HG03520 (cell line): ENCODE measurements at regions not wholly inside any gene's neighbourhood (a gene's known extent, or its start where the extent isn't known, plus 50 kb on each side); places are given as distances from the start of the nearest gene placed in this dataset.

Source experiments
- ATAC-seq: cut with Tn5 transposase; IDR thresholded peaks from one replicate; pipeline ENCODE4 v1.9.1; 2021; ENCODE audit warnings: mild to moderate bottlenecking, moderate library complexity; ENCODE audit not compliant: unreplicated experiment

DNA sequence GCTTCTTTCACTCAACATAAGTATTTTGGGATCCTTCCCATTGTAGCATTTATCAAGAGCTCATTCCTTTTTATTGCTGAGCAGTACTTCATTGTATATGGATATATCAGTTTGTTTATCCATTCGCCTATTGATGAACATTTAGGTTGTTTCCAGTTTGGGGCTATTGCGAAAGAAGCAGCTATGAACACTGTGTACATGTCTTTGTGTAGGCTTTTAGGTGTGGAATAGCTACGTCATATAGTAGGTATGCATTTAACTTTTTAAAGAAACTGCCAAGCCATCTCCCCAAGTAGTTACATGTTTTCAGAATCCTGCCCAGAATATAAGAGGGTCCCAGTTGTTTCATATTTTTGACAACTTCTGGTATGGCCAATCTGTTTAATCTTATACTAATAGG, 468.1 kb downstream of the IPMK start:
- no peak for ATAC-seq

DNA sequence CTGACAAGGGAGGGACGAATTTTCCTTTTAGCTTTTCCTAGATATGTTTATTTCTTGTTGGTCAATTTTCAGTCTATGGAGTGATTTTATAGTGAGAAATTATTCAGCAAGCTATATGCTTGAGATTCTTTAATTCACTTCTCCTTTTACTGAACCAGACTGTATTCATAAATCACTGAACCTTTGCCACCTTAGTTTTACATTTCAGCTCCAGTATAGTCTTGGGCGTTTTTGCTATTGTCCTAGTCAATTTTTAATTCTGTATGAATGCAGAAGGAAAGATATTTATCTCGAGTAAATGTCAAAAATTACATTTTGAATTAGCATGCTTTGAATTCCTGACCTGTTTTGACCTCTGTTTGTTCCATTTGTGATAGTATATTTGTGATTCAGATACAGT, 468.9 kb downstream of the IPMK start:
- no peak for ATAC-seq

DNA sequence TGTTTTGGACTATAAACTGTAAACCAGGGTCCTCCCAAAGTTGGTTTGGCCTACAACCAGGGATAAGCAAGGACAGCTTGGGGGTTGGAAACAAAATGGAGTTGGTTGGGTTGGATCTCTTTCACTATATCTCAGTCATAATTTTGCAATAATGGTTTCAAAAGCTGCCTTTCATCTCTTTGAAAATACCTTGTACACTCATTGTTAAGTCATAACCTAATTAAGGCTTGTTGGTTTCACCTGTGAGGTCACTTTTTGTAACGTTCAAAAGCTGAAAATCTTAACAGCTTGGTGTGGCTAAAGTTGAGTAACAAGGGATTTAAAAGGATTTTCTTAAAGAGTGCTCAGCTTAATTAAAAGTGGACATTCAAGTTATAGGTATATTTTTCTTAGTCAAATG, 476.1 kb downstream of the IPMK start:
- ATAC-seq = no peak

DNA sequence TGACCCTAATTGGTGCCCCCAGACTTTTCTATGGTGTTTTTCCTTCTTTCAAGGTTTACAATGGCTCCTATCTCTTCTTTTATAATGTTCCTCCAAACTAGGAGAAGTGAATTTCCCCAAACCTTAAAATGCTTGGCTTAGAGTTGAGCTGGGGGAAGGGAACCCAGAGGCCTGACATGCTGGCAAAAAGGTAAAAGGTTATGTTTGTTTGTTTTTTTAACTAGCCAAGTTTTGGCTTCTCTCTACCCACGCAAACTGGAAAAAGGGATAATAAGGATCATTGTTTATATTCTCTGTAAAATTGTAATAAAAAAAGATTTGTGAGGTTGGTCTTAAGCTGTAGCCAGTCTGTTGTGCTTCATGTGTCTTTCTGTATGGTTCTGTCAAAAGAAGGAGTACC, 477.0 kb downstream of the IPMK start:
- no peak for ATAC-seq

DNA sequence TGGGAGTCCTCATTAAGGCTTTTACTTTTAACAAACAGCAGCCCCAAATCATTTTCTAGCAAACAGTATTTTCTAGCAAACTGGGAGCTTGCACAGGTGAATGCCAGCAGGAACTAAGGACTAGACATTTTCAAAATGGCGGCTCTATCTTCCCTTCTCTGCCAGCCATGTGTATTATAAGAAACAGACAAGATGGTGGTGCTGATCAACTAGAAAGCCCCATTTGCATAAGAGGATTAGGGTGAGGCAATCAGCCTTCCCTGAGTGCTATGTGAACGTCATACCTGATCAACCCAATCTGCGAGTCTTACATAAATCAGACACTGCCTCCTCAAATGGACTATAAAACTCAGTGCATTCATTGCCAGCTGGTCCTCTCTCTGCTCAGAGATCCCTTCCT, 479.6 kb downstream of the IPMK start:
- ATAC-seq = no peak

DNA sequence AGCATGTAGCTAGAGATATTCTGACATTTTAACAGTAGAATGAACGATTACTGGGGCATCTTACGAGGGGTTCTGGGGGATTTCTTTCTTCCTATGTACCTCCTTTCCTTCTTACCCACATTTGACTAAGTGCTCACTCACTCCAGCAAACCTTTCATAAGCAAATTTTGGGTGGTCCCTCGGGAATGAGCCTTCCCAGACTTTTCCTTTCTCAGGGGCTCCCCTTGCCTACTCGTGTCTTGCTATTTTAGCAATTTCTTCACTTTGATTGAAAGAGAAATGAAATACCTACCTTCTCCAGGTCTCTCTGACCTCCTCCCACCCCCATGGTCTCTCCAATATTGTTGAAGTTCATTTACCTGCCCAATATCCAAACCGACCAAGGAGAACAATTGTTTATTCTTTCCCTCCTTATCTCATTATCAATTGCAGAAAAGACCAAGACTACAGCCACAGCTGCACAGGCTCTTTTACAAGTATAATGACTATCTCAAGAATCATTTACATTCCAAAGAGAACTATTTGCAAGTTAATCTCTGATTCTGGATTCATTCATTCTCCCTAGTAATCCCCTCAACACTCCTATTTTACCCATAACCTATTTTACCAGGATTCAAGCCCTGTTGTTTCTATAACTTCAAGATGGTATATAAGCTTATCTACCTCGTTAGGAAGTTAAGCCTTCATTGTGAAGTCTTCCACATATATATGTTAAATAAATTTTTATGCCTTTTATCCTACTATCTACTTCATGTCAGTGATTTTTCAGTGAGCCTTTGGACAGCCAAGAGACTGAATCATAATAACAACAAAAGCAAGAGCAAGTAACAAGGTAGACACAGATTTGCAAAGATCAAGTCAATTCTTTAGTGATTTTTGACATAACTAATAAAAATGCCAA, 480.6 kb downstream of the IPMK start:
- no peak for ATAC-seq

DNA sequence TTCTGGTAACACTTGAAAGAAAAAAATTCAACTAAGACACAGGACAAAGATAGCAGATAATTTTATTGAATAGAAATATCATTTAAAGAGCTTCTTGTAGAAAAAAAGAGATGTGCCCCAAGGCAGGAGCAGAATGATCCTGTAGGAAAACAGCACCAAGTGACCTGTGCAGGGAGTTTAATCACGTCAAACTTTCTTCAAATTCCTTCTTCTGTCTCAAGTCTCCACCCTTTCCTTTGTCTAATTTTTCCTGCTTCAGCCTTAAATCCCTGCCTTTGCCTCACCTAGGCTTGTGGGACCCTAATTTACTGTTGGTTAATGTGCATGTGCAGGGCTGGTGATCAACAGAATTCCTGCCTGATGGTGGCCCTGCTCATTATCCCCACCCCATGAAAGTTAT, 481.4 kb downstream of the IPMK start:
- no peak for ATAC-seq

DNA sequence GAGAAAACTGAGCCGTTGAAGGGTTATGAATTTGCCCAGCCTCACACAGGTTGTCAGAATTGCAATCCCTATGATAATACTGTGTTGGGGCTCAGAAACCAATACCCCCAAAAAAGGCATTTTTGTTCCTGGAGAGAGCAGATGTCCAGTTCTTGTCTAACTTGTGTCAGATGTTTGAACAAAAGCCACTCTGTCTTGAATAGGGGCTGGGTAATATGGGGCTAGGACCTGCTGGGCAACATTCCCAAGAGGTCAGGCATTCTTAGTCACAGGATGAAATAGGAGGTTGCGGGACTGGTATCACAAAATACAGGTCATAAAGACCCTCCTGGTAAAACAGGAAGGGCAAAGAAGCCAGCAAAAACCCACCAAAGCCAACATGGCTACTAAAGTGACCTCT, 482.1 kb downstream of the IPMK start:
- no peak for ATAC-seq

DNA sequence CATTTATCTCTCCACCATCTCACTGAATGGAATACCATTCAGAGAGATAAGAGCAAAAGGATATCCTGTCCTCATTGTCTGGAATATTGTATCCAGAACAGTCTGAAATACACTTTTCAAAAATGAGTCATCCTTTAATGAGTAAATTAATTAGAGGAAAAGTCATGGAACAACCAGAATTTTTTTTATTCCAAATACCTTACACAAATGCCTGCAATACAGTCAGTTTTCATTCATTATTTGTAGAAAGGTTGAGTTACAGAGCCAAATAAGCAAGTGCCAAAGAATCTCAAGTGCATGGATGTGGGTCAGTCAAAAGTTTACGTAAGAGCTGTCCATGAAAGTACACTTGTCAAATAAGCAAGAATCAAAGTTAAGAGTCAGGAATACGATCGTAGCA, 482.6 kb downstream of the IPMK start:
- ATAC-seq = no peak

DNA sequence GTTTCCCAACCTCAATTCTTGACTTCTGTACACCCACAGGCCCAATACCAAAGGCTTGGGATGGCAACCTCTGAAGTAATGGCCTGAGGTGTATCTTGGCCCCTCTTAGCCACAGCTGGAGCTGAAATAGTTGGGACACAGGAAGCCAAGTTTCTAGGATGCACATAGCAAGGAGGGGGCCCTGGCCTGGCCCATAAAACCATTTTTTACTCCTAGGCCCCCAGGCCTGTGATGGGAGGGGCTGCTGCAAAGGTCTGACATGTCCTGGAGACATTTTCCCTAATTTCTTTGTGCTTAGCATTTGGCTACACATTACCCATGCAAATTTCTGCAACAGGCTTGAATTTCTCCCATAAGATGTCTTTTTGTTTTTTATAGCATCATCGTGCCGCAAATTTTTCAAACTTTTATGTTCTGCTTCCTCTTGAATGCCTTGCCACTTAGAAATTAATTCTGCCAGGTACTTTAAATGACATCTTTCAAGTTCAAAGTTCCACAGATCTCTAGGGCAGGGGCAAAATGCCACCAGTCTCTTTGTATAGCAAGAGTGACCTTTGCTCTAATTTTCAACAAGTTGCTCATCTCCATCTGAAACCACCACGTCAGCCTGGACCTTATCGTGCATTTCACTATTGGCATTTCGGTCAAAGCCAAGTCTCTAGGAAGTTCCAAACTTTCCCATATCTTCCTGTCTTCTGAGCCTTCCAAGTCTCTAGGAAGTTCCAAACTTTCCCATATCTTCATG, 490.8 kb downstream of the IPMK start:
- no peak for ATAC-seq

DNA sequence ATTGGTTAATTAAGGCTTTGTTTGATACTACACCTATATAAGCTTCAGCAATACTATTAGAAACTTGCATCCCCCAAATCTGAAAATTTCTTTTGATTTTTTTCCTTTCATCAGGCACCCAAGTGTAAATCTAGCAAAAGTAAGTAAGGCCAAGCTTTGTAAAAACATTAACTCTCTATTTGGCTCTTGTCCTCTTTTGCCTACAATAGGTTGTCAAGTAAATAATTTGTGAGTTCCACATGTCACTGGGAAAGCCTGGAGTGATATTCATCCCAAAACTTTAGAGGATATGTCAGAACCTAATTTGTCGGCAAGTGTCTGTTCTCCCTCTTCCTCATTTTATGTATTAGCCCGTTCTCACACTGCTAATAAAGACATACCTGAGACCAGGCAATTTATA, 492.4 kb downstream of the IPMK start:
- no peak for ATAC-seq

DNA sequence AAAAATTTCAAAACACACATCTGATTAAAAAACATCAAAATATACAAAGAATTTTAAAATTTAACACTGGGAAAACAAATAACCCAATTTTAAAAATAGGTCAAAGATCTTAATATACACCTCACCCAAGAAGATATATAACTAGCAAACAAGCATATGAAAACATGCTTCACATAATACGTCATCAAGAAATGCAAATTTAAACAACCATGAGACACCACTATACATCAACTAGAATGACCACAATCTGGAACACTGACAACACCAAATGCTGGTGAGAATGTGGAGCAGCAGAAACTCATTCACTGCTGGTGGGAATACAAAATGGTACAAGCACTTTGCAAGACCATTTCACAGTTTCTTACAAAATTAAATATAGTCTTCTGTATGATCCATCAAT, 498.4 kb downstream of the IPMK start:
- no peak for ATAC-seq

DNA sequence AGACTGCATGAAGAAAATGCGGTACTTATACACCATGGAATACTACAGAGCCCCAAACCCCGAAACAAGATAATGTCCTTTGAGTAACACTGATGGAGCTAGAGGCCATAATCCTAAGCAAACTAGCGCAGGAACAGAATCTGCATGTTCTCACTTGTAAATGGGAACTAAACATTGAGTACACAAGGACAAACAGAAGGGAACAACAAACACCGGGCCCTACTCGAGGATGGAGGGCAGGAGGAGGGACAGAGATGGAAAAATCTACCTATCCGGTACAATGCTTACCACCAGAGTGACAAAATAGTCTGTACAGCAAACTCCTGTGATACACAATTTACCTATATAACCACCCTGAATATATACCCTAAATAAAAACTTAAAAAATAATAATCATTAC, 507.9 kb downstream of the IPMK start:
- ATAC-seq = no peak

DNA sequence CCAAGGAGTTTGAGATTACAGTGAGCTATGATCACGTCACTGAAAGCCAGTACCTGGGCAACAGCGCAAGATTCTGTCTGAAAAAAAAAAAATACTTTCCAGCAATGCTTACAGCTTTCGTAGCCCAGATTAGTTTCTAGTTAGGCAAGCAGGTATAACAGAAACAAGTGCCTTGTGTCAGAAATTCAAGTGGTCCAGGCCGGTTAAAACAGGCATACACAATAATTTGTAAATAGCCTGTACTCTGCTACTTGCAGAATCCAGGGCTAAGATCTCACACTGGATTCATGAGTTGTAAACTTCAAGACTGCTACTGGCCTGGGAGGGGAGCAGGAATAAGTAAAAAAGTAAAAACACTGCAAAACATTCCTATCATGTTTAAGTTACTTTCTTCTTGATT, 512.9 kb downstream of the IPMK start:
- ATAC-seq = no peak

DNA sequence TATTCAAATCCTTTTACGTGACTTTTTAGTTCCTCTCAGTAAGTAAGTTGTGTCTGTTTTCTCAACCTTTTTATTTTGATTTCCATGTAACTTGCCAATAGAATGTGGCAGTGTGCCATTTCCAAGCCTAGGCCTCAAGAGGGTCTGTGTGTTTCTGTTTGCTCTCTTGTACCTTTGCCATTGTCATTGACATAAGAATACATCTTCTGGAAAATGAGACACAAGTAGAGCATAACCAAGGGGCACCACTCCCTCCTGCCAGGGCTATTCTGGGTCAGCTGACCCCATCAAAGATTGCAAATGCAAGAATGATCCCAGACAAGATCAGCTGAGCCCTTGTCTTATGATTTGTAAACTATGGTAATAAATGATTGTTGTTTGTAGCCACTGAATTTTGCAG, 524.0 kb downstream of the IPMK start:
- no peak for ATAC-seq

DNA sequence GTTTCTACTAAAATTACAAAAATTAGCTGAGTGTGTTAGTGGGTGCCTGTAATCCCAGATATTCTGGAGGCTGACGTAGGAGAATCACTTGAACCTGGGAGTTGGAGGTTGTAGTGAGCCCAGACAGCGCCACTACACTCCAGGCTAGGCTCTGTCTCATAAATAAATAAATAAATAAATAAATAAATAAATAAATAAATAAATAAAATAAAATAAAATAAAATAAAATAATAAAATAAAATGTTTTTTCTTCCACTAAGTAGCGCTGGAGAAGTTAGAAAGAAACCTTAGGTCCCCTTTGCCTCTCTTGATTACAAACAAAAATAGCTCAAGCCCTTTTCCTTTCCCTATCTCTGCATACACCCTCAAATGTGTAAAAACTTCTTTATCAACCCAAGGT, 525.9 kb downstream of the IPMK start:
- ATAC-seq = no peak

DNA sequence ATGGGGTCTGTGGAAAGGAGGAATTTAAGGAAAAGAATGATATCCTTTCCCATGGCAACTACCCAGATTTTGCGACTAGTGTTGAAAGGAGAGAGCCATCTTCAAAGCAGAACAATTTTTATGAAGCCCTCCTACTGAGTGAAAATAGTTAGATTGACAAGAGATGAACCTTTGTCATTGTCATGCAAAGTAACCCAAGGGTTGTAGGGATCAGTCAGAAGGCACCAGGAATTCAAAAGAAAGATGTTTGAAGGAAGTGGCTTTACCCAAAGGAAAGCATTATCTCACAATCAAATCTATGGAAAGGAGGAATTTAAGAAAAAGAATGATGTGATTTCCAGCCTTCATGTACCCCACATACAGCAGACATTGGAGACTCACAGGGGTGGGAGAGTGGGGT, 544.4 kb downstream of the IPMK start:
- ATAC-seq = no peak

DNA sequence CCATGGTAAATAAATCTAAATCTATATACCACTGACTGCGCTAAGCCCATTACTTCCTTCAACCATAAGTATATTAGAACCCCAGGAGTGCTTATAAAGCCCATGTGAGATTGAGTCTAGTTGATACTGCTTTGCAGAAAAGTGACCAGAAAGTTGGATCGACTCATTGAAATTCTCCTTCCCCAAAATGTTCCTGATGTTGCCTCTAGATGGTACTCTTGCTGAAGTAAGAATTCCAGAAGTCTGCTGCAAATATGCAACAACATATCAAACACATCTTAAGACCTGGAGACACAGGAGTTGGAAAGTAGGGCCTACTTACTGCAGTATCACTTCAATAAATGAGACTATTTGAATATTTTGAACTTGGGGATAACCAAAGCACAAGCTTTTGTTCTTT, 550.8 kb downstream of the IPMK start:
- no peak for ATAC-seq

DNA sequence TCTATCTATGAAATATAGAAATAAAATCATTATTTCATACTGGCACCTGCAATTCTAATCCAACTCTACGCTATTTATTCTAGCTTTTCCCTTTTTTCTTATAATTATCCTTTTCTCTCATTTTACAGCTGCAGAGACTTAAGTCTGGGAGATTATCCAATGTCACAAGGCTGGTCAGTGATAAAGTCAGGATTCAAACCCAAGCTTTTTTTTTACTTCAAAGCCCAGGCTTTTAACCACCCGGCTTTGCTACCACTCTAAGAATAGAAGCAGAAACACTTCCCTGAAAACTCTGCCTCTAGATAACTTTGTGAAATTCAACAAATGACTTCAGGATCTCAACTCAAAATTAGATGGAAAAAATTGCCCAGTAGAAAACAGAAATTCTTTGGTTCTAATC, 552.5 kb downstream of the IPMK start:
- no peak for ATAC-seq

DNA sequence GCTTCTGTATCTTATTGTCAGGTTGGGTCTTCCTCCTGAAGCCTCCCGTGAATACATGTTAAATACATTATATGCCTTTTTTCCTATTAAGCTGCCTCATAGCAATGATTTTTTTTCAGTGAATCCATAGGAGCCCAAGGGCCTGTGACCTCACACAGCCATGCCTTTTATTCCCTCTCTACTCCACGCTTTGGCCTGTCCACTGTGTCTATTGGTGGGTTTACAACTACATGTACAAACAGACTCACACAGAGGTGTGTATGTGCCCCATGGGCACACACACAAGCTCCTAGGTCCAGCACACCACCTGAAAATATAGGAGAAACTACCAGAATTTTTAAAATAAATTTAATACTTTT, 560.4 kb downstream of the IPMK start:
- ATAC-seq = no peak

DNA sequence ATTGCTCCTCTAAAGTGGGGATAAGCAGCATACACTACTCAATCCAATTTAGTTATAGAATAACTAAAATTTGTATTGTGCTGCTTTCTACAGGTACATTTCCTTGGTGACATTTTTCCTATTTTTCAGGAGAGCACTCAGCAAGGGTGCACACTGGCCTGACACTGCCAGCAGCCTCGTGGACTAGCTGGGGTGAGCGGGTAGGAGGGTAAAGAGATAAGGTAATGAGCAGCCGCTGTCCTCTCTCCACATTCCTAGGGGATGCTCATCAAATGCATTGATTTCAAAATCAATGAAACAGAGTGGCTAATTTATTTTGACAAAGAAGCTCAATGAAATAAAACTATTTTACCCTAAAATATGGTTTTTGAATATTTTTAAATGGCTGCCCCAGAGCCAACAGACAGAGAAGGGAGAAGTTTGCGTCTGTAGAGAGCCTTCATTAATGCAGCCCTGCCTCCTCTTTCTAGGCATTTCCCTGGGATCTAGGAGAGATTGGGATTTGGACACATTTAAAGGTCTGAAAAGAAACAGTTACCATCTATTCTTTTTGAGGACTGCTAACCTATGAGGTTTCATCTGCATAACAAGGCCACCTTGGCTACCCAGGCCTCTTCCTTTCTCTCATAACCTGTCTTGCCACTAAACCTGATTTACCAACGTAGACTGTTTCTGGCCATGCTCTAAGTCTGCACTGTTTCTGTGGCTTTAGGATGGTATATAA, 561.0 kb downstream of the IPMK start:
- no peak for ATAC-seq

DNA sequence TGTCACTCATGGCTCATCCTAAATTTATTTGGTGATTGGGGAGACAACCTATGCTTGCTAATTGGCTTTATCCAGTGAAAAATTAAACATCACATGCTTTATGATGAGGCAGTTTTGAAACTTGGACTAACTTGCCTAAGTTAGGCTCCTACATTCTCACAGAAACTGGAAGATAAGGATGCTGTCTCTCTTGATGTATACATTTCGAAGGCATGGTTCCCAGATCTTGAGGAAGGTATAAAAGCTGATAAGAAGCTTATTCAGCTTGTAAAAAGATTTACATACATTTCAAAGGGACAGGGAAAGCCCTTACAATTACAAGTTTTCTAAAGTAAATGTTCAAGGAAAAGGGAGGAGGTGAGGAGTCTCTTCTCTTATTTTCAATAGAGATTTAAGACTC, 561.7 kb downstream of the IPMK start:
- no peak for ATAC-seq
